ENCODE measurements at regions not wholly inside any gene's neighbourhood (a gene's known extent, or its start where the extent isn't known, plus 50 kb on each side); places are given as distances from the start of the nearest gene placed in this dataset.

DNA sequence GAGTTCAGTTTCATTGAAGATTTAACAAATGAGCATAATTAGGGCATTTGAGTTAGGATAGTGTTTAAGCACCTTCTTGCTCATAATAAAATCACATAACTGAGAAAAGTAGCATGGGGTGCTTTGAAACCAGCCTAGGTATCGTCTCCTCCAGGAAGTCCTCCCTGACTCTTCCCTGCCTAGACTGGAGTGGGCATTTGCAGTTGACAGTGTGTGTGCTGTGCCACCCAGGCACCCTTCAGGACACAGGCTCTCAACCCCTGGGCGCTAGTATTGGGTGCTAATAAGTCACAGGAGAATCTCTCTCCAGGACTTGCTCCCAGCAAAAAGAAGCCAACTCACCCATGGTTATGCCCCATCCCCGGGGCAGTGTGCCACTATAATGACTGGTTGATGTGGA lies 584.1 kb downstream of the INSC start:
- DNase-seq (ENCODE audit: low read depth), result no peak

DNA sequence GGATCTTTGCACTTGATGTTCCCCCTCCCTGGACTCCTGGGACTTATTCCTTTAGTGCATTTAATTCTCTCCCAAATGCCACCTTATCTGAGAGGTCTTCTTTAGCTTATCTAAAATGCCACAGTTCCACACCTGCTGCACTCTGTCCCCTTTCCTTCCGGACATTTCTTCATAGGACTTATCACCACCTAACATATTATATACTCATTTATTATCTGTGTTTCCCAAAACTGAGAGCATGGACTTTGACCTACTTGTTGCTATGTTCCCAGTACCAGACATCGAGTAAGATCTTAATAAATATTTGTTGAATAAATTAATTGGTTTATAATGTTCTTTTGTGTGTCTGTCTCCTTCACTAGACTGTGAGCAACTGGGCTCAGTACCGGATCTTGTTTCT lies 585.3 kb downstream of the INSC start:
- DNase-seq (ENCODE audit: low read depth), result no peak

DNA sequence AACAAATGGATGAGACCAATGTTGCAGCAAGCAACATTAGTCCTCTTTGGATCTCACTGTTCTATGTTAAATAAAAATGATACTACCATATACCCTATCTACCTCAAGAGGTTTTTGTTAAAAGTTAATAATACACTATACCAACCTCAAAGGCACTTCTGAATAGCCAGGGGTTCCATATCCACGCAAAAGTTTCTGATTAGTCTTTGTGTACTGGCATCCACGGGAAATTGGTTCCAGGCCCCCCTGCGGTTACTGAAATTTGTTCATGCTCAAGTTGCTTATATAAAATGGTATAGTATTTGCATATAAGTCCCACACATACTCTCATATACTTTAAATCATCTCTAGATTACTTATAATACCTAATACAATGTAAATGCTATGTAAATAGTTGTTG lies 585.7 kb downstream of the INSC start:
- no peak for DNase-seq (ENCODE audit: low read depth)

DNA sequence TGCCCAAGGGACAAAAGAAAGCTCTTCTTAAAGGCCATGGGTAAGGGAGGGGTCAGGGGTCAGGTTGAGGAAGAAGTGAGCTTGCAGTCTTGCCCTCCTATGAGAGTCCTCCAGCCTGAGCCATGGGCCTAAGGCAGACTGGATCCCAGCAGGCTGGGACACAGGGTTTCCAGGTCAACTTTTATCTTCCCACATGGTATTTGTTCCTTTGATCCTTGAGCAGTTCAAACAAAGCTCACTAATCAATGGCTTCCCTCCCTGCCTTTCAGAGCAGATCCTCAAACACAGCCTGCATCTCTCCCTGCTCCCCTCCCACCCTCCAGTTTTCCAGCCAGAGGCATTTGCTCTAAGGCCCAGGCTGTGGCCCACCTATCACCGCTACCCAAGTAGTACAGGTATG lies 589.3 kb downstream of the INSC start:
- no peak for DNase-seq (ENCODE audit: low read depth)

DNA sequence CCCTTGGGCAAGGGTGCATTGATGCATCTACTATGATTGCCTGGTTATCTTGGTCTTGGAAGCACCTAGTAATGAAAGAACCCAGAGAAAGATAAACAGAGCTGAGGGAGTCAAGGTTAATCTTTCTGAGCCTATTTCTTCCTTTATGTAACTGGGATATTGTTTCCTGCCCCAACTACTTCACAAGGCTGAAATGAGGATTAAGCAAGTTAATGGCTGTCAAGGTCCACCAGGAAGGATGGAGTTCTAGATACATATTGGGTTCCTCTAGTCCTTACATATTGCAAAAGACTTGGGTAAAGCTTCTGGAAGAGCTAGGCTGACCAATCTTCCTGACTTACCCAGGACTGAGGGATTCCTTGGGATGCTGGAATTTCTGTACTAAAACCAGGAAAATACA lies 589.8 kb downstream of the INSC start:
- no peak for DNase-seq (ENCODE audit: low read depth)

DNA sequence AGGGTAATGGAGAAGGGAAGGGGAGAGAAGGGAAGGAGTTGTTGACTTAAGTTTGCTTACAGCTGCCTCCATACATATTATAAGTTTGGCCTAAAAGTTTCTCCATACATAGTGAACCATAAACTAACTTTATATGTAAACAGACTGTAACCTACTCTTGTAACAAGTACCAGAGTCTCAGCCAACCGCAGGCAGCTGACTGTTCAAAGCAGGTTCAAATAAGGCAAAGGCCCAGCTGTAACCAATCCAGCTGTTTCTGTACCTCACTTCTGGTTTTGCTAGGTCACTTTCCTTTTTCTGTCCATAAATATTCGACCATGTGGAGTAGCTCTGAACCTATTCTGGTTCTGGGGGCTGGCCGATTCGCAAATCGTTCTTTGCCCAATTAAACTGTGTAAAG lies 591.2 kb downstream of the INSC start:
- no peak for DNase-seq (ENCODE audit: low read depth)

DNA sequence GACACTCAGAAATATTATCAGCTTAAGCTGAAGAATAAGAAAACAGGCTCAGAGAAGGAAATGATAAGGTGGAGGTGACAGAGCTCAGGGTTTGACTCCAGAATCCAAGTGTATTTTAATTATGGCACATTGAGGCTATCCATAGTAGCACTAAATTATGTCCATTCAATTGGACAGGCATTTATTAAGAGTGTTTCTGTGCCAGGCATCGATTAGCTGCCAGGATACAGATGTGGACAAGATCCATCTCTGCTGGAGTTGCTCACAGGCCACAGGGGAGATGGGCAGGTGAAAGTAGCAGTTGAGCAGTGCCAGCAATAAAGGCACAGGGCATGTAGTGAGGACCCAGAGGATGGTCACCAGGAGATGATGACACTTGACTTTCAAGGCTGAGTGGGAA lies 592.5 kb downstream of the INSC start:
- no peak for DNase-seq (ENCODE audit: low read depth)

DNA sequence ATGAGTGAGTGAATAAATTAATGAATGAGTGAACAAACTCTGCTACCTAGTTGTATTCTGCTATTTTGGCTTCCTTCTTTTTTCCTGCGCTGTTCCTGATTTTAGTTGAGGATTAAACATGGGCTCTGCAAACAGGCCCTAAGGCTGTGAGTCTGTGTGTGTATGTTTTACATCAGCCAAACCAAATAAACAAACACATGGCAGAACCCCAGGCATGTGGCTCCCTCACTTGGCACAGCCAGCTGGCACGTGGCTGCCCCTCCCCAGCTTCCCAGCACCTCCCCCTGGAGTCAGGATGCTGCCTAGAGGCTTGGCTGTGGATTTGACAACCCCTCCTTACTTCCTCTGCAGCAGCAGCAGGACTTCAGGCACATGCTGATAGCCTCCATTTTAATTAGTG lies 593.2 kb downstream of the INSC start:
- no peak for DNase-seq (ENCODE audit: low read depth)

DNA sequence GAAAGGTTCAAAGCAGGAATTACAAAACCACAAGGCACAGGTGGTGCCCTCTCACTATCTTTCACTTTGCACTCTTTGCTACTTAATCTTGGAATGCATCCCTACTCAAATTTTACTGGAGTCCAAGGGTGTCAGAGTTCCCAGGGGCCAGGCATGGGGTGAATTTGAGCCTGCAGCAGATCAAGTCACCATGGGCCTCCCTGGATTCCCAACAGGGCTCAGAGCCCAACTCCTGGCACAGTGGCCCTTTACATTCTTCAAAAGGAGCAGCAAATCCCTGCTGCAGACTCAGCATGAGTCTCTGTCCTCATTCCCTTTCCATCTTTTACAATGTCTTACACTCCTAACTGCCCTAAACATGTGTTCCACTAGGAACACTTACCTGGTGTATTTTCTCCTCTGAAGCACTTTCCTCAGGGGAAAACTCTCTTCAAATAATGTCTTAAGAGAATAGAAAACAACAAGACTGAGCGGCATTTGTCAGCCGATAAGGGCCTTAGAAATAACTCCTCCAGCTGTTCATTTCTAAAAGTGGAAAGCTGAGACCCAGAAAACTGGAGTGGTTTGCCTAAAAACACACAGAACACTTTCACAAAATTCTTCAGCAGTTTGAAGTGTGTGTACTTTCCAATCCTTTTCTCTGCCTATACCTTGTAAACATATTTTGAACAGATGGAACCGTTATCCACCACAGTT lies 596.0 kb downstream of the INSC start:
- DNase-seq (ENCODE audit: low read depth), result no peak

DNA sequence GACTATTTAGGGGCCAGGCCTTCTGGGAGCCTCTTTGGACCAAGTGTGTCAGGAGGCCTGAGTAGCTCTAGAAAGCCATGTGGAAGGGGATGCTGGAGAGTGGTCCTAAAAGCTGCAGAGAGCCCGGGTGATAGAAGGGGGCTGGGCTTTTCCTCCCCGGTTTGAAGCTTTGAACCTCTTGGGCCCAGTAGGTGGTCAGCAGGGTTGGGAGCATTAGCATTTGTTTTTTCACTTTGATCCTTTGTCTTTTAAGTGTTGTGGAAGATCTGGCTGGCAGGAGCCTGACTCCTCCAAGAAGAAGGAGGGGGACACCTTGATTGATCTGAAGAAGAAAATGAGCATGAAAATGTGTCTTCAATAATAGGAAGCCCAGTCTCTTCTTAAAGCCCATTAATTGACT lies 596.6 kb downstream of the INSC start:
- DNase-seq (ENCODE audit: low read depth), result no peak

DNA sequence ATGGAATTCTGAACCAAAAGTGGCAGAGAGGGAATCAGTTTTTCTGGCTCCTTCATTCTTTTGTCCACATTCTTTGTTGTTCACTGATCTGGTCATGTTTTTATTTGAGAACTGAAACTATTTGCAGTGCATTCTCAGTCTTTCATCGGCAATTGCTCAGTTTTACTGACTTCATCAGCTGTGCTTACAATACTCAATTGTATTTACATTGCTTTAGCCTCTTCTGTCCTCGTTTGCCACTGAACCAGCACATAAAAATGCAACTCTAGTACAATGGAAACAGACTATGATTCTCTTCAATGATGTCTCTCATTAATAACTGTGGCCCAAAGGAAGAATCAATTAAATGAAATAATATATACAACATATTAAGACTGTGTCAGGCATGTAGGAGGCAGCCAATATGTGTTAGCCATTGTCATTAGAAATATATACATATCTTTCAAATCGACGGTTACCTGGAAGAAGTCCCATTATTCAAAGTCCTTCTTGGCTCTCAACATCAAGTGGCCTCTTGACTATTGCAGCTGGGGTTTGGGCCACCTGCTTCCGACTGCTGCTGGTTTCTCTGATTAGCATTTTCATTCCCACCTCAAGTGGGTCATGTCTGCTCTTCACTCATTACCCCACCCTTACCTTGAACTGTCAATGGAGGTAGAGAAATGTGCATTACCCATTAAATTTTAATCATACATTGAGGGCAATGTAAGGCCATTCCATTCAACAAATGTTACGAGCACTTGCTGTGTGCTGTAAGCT lies 600.1 kb downstream of the INSC start:
- DNase-seq (ENCODE audit: low read depth), result no peak

DNA sequence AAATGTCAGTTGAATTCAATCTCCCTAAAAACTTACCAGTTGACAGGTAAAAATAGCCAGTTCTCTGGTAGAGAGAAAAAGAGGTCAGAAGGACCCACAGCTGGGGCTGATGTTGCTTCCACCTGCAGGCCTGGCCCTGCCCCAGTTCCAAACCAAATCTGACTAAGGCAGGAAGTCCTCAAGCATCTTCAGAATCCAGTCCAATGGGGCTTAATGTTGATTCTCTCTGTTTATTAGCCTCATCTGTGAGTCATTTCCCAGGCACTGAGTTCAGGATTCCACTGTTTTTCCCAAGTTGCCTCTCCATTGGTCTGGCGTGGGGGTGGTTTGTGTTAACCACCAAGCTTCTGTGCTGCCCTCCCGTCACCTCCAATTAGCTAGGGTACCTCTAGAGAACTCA lies 601.8 kb downstream of the INSC start:
- DNase-seq (ENCODE audit: low read depth), result no peak

DNA sequence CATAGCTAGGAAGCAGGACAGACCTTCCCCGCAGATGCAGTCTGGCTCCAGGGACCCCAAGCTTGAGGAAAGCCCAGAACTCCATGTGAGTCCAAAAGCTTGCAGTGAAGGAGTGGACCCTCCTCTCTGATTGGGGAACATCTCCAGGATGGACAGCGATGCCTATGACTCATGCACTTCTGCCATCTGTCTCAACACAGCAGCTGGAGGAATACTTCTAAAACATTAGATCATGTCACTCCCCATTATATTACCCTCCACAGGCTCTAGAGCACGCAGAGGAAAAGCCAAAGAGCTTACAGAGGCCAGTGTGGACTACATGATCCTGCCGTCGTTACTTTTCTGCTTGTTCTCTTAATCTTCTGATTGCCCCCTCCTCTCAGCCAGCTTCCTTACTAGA lies 605.7 kb downstream of the INSC start:
- no peak for DNase-seq (ENCODE audit: low read depth)

DNA sequence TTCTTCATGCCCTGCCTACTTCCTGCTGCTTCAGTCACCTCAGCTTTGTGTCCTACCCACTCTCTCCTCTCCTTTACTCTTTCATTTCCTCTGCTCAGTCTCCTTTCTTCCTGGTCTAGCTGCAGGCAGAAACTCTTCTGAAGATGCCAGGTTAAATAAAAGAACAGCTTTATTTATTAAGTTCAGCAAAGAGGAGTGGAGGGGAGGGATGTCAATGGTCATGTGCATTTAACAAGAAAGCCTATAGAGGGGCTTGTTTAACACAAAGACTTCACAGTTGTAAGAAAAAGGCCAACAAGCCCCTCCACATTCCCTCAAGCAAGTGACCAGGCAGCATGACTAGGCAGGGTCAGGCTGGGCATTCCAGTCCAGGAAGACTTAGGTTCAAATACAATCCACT lies 609.2 kb downstream of the INSC start:
- no peak for DNase-seq (ENCODE audit: low read depth)

DNA sequence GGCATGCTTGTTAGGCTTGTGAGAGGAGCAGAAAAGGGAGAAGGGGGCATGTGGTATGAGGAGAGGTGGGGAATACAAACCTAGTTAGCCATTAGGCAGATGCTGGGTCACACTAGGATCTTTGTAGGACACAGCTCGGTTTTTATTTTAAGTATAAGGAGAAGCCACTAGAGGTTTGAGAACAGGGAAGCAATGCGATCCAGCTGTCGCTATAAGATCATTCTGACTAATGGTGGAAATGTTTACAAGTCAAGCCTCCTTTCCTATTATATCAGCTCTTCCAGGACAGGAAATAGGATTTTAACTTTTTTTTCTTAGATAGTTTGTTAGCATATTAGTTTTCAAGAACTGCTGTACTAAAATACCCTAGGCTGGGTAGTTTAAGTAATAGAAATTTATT lies 609.9 kb downstream of the INSC start:
- no peak for DNase-seq (ENCODE audit: low read depth)

DNA sequence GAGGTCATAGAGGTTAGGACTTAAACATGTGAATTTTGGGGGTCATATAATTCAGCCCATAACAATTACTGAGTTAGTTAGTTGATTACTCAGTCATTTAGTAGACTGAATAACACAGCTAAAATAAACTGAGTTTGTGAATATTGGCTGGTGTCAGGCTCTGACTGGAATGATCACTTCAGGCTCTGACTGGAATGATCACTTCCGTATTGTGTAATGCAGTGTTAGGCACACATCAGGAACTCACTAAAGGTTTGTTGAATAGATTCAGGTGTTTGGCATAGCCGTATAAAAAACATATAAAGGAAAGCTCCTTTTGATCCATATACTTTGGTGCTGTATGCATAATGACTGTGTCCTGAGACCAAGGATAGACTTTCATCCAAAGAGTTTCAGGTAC lies 610.5 kb downstream of the INSC start:
- DNase-seq (ENCODE audit: low read depth), result no peak

DNA sequence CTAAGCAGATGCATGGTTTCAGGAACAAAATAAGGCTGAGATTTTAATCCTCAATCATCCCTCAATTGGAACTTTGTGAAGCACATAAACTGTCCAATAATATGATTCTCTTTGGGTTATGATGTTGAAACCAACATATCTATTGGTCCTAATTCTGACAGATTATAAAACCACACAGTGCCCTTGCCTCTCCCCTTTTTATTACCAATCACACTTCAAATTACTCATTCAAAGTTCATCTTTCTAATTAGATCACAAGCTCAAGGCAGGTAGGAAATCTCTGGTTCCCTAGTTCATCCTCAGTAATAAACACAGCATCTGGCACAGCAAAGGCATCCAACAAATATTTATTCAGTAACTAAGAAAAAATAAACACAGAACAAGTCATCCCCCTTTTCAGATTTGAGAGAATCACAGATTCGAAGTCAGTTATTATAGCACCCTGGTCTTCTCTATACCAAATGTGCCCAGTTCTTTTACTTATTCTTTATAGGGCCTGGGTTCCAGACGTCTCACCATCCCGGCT lies 611.6 kb downstream of the INSC start:
- no peak for DNase-seq (ENCODE audit: low read depth)

DNA sequence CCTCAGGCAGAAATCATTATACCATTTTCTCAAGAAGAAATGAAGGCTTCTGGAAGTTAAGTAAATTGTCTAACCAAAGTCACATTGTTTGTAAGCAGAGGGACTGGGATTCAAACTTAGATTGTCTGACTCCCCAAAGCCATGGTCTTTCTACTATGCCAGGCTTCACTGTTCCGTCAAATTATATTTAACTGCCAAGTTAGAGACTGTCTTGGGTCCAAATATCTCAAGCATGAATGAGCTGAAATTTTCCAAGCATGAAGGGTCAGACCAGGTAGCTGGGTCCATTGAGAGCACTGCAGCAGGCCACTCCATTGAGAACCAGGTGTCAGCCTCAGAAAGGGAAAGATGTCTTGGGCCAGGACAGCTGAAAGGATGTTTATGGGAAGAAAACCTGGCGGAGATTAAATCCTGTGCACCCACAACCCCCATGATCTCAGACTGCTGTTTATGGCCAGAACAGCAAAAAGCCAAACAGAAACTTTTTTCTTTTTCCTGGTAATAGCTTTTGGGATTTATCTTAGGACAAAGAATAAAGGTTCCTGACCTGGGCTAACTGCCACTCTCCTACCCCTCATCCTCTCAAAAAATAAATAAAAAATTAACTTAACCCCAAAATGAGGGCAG lies 612.3 kb downstream of the INSC start:
- no peak for DNase-seq (ENCODE audit: low read depth)

DNA sequence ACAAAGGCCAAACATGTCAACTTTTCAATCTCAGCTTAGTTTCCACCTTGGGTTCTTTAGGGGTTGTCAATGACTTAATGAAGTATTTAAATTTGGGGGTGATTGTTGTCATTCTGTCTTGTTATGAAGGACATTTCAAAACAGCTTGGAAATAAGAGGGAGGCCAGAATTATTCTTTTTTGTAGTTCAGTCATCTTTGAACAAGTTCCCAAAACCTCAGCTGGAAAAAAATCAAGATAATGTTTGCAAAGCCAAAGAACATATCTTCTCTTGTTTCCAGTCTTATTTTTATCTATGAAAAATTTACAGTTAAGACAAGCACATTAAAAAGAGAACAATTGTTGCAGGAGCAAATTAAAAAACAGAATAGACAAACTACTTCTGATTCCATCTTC lies 612.8 kb downstream of the INSC start:
- DNase-seq (ENCODE audit: low read depth), result no peak

DNA sequence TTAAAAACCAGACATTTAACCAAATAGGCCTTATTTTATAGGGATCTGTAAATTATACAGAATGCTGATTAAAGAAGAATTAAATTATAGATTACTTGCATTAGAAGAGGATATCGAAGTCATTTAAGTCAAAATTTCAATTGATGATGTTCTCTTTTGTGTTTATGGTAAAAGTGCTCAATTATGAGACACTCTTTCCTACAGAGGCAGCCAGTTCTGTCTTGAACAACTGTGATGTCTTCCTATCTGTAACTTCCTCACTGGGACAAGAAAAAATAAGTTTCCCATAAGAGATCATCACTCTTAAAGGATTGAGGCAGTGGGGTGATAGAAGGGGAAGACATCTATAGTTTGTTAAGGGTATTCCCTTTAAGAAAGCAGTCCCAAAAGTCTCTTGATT lies 613.5 kb downstream of the INSC start:
- DNase-seq (ENCODE audit: low read depth), result no peak

DNA sequence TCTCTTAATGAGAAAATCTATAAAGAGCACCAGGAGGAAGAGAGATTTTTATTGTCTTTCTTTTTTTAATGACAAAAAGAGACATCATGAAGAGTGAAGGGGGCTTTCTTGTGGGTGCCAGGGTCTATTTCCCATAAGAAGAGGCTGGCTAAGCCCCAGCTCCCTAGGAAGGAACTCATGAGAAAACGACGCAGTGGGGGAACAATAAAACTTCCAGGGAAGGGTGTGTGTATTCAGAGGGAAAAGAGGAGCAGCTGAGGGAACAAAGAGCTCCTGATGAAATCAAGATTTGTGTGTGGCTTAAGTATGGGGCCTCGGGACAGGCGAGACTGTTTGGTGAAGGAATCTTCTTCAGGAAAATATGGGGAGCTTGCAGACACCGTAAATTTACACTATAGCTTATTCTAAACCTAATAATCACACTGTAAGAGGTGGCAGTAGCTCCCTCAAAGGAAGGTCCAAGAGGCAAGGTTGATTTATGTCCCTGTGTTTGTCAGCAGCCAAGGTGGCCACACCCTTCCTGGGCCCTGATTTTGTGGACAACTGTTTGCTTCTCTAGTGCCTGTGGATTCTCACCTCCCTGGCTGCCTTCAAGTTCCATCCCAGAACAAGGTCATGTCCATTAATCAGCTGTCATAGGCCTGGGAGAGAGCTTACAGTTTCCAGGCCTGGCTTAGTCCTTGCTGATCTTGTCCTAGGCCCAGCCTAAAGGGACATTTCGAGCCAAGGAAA lies 615.7 kb downstream of the INSC start:
- no peak for DNase-seq (ENCODE audit: low read depth)

DNA sequence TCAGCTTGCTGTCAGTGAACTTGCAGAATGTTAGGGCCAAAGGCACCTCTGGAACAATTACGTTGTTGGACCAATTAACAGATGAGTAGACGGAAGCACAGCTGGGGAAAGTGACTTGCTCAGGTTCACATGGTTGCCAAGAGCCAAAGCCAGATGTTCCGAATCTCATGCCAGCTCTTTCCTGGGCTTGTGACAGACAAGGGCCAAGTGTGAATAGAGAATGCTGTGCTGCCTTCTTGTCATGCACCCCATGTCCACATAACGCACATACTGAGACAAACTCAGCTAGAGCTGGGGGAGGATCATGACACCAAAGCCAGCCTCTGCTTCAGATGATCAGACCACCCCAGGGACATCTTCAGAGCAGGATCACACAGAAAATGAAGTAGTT lies 616.3 kb downstream of the INSC start:
- no peak for DNase-seq (ENCODE audit: low read depth)

DNA sequence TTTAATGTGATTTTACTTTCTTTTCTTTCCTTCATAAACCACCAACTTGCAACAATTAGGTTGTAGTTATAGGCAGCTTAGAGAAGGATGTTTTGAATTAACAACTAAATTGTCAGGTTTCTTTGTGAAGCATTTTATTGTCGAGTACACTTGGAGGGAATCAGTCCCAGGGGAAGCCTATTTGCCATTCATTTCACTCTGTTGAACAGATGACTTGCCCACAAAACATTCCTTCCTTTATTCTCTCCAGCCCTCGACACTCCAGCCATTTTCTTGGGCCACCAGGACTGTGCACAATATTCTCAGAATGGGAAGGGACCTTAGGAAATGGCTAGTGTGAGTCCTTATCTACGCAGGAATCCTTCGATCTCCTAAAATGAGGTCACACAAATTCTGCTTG lies 620.6 kb downstream of the SOX6 start:
- no peak for DNase-seq (ENCODE audit: low read depth)
